ENCODE measurements at regions not wholly inside any gene's neighbourhood (a gene's known extent, or its start where the extent isn't known, plus 50 kb on each side); places are given as distances from the start of the nearest gene placed in this dataset.

DNA sequence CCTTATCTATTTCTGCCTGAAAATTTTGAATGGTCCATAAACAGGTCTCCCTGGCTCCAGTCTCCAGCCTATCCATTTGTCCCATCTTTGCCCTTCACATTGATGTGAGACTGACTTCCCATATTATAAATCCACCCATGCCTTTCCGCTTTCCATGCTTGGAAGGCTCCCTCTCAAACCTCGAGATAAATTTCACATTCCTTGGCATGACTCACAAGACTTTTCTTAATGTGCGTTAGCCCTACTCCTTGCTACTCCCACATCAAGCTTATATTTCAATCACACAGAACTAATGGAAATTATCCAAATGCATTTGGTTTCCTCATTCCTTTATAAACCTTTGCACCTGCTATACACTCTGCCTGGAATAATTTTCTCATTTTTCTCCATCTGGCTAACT is 163.7 kb upstream of the NTM start:
- Histone ChIP-seq H3K36me3 (ENCODE audit: insufficient read depth, low read length) (no peaks in the 10 kb centered on the region), H3K4me1 (ENCODE audit: insufficient read depth, low read length) (no peaks in the 10 kb centered on the region), H3K9ac (ENCODE audit: low read depth, low read length) (no peak overlapping the region), H3K9me3 (ENCODE audit: insufficient read depth, low read depth, low read length) (no peaks in the 10 kb centered on the region), H3K27me3 (ENCODE audit: insufficient read depth, low read length) (no peaks in the 10 kb centered on the region), H3K27ac (ENCODE audit: low read depth, low read length) (no peak overlapping the region), H3K4me3 (ENCODE audit: low read length) (no peak overlapping the region)
- 87% methylated on average over 3 of the region's 3 CpGs for WGBS

DNA sequence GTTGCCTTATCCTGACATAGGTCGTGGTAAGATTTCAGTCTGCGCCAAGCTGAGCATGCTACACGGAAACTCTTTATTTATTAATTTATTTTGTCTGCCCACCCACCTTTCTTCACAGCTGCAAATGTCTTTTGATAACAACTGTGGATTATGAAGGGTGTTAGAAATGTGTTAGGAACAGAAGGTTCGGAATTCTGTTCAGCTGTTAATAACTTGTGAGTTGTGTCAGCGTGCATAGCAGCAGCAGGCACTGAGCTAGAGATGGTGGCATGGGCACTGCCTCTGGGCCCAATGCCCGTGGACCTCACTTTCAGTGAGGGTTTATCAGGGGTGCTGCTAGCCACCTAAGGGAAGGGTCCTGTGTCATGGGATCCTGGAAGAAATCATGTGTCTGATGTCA is 162.5 kb upstream of the NTM start:
- Histone ChIP-seq H3K4me1 (ENCODE audit: insufficient read depth, low read length) (no peaks in the 10 kb centered on the region), H3K36me3 (ENCODE audit: insufficient read depth, low read length) (no peaks in the 10 kb centered on the region), H3K27ac (ENCODE audit: low read depth, low read length) (no peak overlapping the region), H3K27me3 (ENCODE audit: insufficient read depth, low read length) (no peaks in the 10 kb centered on the region), H3K4me3 (ENCODE audit: low read length) (no peak overlapping the region), H3K9me3 (ENCODE audit: insufficient read depth, low read depth, low read length) (no peaks in the 10 kb centered on the region), H3K9ac (ENCODE audit: low read depth, low read length) (no peak overlapping the region)
- 96% methylated on average over 6 of the region's 6 CpGs for WGBS

DNA sequence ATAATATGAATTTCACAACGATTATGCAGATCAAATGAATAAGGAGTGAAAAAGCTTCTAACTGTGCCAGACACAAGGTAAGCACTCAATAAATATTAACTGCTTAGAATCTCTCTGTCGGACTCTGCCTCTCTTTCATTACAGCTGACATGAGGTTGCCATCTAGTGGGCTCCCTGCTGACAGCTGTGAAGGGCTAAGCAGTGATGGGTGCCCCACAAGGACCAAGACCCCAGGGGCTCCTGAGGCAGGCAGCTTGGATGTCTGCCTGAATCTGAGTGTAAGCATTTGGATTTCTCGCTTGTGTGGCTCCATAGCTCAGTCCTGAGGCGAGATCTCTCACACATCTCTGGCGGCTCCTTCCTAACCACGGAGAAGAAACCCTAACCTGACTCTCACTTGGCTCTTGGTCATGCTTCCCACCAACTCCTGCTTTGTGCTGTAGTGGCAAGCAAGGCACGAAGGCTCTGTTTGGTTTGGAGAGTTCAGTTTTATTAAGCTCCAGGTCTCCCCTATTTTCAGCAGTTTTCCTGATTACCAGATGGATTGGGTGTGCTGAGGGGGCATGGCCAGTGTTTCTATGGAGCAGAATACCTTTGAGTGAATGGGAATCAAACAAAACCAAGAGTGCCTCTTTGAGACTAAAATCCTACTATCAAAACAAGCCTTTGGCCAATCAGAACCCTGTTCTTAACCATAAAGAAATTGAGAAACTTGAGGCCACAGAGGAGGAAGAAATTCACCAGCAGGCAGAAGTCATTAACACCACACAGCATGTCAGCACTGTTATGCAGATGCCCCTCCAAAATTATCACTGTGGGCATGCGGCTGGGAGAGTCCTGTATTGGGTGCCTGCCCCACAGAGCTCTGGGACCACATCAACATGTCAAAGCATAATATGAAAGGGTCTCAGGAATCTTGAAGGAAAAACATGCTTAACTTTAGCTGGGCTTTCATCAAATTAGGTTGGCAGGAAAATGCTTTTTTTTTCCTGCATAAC is 152.8 kb upstream of the NTM start:
- Histone ChIP-seq H3K27ac (ENCODE audit: low read depth, low read length) (peak overlapping the region; percentile 89), H3K9me3 (ENCODE audit: insufficient read depth, low read depth, low read length) (no peaks in the 10 kb centered on the region), H3K9ac (ENCODE audit: low read depth, low read length) (no peak overlapping the region), H3K4me3 (ENCODE audit: low read length) (no peak overlapping the region), H3K4me1 (ENCODE audit: insufficient read depth, low read length) (peaks cover 40% of the 10 kb centered on the region), H3K27me3 (ENCODE audit: insufficient read depth, low read length) (no peaks in the 10 kb centered on the region), H3K36me3 (ENCODE audit: insufficient read depth, low read length) (no peaks in the 10 kb centered on the region)
- 40% methylated on average over 8 of the region's 8 CpGs for WGBS

DNA sequence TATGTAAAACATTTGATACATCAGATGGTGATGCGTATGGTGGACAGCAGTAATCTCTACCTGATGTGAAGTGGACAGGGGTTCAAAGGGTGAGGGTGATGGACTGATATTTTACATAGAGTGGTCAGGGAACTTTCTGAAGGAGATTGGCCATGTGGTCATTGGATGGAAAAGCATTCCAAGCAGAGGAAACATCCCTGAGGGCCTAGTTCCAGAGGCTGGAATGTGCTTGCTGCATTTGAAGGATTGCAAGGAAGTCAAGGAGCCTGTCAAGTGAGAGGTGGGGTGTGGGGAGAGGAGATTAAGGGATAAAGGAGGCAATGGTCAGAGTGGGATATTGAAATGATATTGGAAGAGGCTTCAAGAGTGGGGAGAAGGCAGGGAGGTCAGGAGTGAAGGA is 151.9 kb upstream of the NTM start:
- Histone ChIP-seq H3K36me3 (ENCODE audit: insufficient read depth, low read length) (no peaks in the 10 kb centered on the region), H3K27me3 (ENCODE audit: insufficient read depth, low read length) (no peaks in the 10 kb centered on the region), H3K9me3 (ENCODE audit: insufficient read depth, low read depth, low read length) (no peaks in the 10 kb centered on the region), H3K4me1 (ENCODE audit: insufficient read depth, low read length) (peaks cover 49% of the 10 kb centered on the region), H3K9ac (ENCODE audit: low read depth, low read length) (no peak overlapping the region), H3K4me3 (ENCODE audit: low read length) (no peak overlapping the region), H3K27ac (ENCODE audit: low read depth, low read length) (peak overlapping the region; percentile 89)
- WGBS: 71% methylated on average over 1 of the region's 1 CpG

DNA sequence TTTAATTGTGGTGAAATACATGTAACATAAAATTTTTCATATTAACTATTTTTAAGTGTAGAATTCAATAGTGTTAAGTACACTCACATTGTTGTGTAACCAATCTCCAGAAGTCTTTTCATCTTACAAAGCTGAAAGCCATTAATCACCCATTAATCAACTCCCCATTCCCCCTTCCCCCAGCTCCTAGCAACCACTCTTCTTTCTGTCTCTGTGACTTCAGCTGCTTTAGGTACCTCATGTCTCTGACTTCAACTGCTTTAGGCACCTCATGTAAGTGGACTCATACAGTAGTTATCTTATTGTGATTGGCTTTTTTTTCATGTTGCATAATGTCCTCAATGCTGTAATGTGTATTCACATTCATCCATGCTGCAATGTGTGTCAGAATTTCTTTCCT is 150.8 kb upstream of the NTM start:
- H3K27me3 ChIP-seq (ENCODE audit: insufficient read depth, low read length): no peaks in the 10 kb centered on the region
- no peak overlapping the region for H3K27ac ChIP-seq (ENCODE audit: low read depth, low read length)
- no peaks in the 10 kb centered on the region for H3K36me3 ChIP-seq (ENCODE audit: insufficient read depth, low read length)
- no peak overlapping the region for H3K9ac ChIP-seq (ENCODE audit: low read depth, low read length)
- no peak overlapping the region for H3K4me3 ChIP-seq (ENCODE audit: low read length)
- peaks cover 57% of the 10 kb centered on the region for H3K4me1 ChIP-seq (ENCODE audit: insufficient read depth, low read length)
- H3K9me3 ChIP-seq (ENCODE audit: insufficient read depth, low read depth, low read length): no peaks in the 10 kb centered on the region

DNA sequence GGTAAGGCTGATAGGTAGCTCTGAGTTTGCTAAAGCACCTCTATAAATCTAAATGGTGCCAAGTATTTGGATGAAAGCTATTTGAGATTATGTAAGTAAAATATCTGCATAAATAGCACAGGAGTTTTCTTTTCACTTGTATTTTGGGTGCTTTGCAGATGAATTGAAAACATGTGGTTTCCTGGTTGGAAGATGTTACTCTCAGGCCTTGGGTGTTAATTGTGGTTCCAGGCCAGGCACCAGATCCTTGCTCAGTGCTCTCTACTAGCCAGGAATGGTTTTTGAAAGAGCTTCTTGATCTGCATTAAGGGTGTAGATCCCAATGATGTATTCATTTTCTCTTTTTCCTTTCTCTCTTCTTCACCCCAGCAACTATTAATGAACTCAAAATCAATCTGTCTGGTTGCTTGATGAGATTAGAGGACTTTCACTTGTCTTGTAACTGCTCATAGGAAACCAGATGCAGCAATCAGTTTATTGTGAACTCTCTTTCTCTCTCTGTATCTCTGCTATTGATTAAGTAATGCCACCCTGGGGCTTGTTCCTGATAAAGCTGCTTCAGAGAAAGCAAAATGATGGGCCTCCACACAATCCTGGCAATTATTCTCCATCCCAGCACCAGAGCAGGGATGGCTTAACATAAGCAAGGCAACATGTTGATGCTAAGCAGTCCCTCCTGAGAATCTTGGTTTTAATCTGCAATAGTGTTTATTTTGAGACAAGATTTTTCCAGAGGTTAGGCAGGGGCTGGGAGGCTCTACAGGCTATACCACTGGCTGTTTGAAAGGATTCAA is 147.0 kb upstream of the NTM start:
- H3K36me3 ChIP-seq (ENCODE audit: insufficient read depth, low read length): no peaks in the 10 kb centered on the region
- peaks cover 40% of the 10 kb centered on the region for H3K4me1 ChIP-seq (ENCODE audit: insufficient read depth, low read length)
- H3K9ac ChIP-seq (ENCODE audit: low read depth, low read length): peak overlapping the region; percentile 12; the same call in 1 of the 2 replicates
- no peak overlapping the region for H3K4me3 ChIP-seq (ENCODE audit: low read length)
- peak overlapping the region; percentile 82 for H3K27ac ChIP-seq (ENCODE audit: low read depth, low read length)
- no peaks in the 10 kb centered on the region for H3K27me3 ChIP-seq (ENCODE audit: insufficient read depth, low read length)
- peaks cover 4% of the 10 kb centered on the region; the same call in 1 of the 2 replicates for H3K9me3 ChIP-seq (ENCODE audit: insufficient read depth, low read depth, low read length)

DNA sequence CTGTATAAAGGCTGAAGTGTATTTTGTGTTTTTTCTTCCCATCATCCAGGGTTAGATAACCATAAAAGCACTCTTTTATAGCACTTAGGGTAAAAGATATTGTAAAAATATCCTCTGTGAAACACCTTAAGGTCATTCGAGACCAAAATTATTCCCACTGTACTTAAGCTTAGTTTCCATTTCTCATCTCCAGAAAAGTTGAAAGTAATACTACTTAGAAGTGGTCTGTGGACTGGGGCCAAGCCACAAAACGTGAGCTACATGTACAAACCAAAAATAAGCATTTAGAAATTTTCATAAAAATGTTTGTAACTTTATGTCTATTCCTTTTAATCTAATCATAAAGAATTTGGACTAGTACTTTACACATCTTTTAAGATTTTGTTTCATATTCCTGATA is 142.0 kb upstream of the NTM start:
- H3K27ac ChIP-seq (ENCODE audit: low read depth, low read length): no peak overlapping the region
- H3K4me1 ChIP-seq (ENCODE audit: insufficient read depth, low read length): peaks cover 15% of the 10 kb centered on the region
- no peak overlapping the region for H3K4me3 ChIP-seq (ENCODE audit: low read length)
- no peak overlapping the region for H3K9ac ChIP-seq (ENCODE audit: low read depth, low read length)
- WGBS: no CpG with 5 or more reads among the region's 2 CpGs
- H3K9me3 ChIP-seq (ENCODE audit: insufficient read depth, low read depth, low read length): peaks cover 4% of the 10 kb centered on the region; the same call in 1 of the 2 replicates
- no peaks in the 10 kb centered on the region for H3K36me3 ChIP-seq (ENCODE audit: insufficient read depth, low read length)
- H3K27me3 ChIP-seq (ENCODE audit: insufficient read depth, low read length): no peaks in the 10 kb centered on the region

DNA sequence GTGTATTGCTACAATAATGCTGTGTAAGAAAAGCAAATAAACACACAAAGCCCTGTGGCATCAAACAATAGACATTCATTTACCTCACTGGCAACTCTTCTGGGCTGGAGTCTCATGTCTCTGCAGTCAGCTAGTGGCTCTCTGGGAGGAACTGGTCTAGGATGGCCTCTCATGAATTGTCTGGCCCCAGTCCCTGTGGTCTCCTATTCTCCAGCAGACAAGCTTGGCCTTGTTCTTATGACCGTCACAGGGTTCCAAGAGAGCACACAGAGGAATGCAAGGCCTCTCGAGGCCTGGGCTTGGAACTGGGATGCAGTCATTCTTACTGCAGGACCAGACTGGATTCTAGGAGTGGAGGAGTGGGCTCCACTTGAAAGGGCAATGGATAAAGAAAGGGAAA is 141.2 kb upstream of the NTM start:
- H3K9me3 ChIP-seq (ENCODE audit: insufficient read depth, low read depth, low read length): peaks cover 4% of the 10 kb centered on the region; the same call in 1 of the 2 replicates
- H3K27me3 ChIP-seq (ENCODE audit: insufficient read depth, low read length): no peaks in the 10 kb centered on the region
- no peak overlapping the region for H3K27ac ChIP-seq (ENCODE audit: low read depth, low read length)
- whole genome bisulfite sequencing: 92% methylated on average over 2 of the region's 2 CpGs
- no peak overlapping the region for H3K9ac ChIP-seq (ENCODE audit: low read depth, low read length)
- peaks cover 10% of the 10 kb centered on the region for H3K4me1 ChIP-seq (ENCODE audit: insufficient read depth, low read length)
- H3K4me3 ChIP-seq (ENCODE audit: low read length): no peak overlapping the region
- no peaks in the 10 kb centered on the region for H3K36me3 ChIP-seq (ENCODE audit: insufficient read depth, low read length)

DNA sequence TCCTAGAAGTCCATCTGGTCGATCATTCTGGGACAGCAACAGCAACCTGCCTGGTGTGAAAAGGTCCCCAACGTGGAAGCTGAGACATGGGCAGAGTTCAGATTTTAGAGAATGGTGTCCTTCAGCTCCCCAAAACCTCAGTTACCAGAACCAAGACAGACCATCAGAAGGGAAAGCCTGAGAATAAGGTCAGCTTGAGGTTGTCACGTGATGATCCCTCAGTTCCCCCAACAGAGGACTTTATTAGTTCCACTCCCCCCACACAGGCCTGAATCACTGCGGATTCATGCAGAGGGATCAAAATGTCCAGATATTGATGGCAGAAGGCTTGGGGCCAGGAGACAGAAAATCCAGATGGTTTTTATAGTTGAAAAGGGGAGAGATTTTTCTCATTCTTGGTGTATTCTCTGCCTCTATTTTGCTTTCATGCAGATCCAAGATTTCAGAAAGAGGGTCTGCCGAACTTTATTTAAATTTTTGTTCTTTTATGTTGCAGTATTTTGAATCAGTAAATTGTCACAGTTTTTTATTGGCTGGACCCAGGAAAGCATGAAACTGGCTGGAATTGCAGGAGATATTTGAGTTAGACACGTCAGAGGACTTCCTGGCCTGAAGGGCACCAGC is 139.0 kb upstream of the NTM start:
- no peak overlapping the region for H3K9ac ChIP-seq (ENCODE audit: low read depth, low read length)
- WGBS: 93% methylated on average over 6 of the region's 6 CpGs
- H3K27ac ChIP-seq (ENCODE audit: low read depth, low read length): no peak overlapping the region
- H3K27me3 ChIP-seq (ENCODE audit: insufficient read depth, low read length): no peaks in the 10 kb centered on the region
- no peak overlapping the region for H3K4me3 ChIP-seq (ENCODE audit: low read length)
- H3K4me1 ChIP-seq (ENCODE audit: insufficient read depth, low read length): peaks cover 18% of the 10 kb centered on the region
- H3K9me3 ChIP-seq (ENCODE audit: insufficient read depth, low read depth, low read length): no peaks in the 10 kb centered on the region
- H3K36me3 ChIP-seq (ENCODE audit: insufficient read depth, low read length): no peaks in the 10 kb centered on the region

DNA sequence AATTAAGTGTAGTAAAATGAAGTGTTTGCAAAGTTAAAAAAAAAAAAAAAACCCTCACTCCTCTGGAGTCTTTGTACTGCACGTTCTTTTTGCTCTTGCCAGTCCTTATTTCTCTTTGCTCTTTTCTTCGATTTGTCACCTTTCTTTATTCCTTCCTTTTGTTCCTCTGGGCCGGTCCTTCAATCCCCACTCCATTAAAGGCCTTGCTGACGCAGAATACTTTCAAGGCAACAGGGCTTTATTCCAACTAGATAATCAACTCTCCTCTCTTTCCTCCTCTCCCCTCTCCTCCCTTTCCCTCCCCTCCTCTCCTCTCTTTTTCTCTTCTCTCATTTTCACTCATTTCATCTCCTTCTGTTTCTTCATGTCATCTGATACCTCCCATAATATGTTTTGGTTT is 138.2 kb upstream of the NTM start:
- 92% methylated on average over 4 of the region's 4 CpGs for WGBS
- Histone ChIP-seq H3K9me3 (ENCODE audit: insufficient read depth, low read depth, low read length) (no peaks in the 10 kb centered on the region), H3K4me1 (ENCODE audit: insufficient read depth, low read length) (peaks cover 18% of the 10 kb centered on the region), H3K27ac (ENCODE audit: low read depth, low read length) (no peak overlapping the region), H3K27me3 (ENCODE audit: insufficient read depth, low read length) (no peaks in the 10 kb centered on the region), H3K4me3 (ENCODE audit: low read length) (no peak overlapping the region), H3K9ac (ENCODE audit: low read depth, low read length) (no peak overlapping the region), H3K36me3 (ENCODE audit: insufficient read depth, low read length) (no peaks in the 10 kb centered on the region)

DNA sequence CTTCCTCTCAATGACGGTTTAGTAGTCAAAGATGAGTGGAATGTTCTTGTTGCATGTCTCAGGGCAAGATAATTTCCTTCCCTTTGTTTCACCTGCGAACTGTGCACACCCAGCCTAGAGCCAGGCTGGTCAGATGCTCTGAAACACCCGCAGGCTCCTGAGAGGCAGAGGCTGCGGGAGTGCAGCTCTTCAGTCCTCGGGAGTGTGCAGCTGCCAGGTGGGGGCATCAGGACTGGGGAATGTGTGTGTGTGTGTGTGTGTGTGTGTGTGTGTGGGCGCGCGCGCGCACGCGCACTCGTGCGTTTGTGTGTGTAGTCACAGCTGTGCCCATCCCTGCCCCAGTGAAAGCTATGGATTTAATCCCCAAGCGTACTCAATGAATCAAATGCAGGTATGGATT is 136.2 kb upstream of the NTM start:
- 96% methylated on average over 15 of the region's 15 CpGs for WGBS
- H3K4me3 ChIP-seq (ENCODE audit: low read length): no peak overlapping the region
- H3K9ac ChIP-seq (ENCODE audit: low read depth, low read length): no peak overlapping the region
- peaks cover 18% of the 10 kb centered on the region for H3K4me1 ChIP-seq (ENCODE audit: insufficient read depth, low read length)
- no peaks in the 10 kb centered on the region for H3K36me3 ChIP-seq (ENCODE audit: insufficient read depth, low read length)
- no peak overlapping the region for H3K27ac ChIP-seq (ENCODE audit: low read depth, low read length)
- H3K9me3 ChIP-seq (ENCODE audit: insufficient read depth, low read depth, low read length): no peaks in the 10 kb centered on the region
- H3K27me3 ChIP-seq (ENCODE audit: insufficient read depth, low read length): no peaks in the 10 kb centered on the region

Data from HUES64 (cell line).